ENCODE measurements at regions not wholly inside any gene's neighbourhood (a gene's known extent, or its start where the extent isn't known, plus 50 kb on each side); places are given as distances from the start of the nearest gene placed in this dataset.

- no peaks in the 10 kb centered on the region for H3K9me3 ChIP-seq
- DNase-seq (ENCODE audit: low spot score in 2 of 2): no peak
- H3K4me3 ChIP-seq: no peak overlapping the region
- no peak for TF ChIP-seq CTCF (IDR thresholded peaks at IDR 0.05)
- H3K4me1 ChIP-seq: no peaks in the 10 kb centered on the region
- intact Hi-C loops (cut with DNase I): no loop called here
- no peaks in the 10 kb centered on the region for H3K36me3 ChIP-seq
- no peaks in the 10 kb centered on the region for H3K27me3 ChIP-seq
- no peak overlapping the region for H3K27ac ChIP-seq
Observed at GRCh38 chr2:65700004-65700651, 267.7 kb upstream of the SPRED2 start.

- DNase-seq (ENCODE audit: low spot score in 2 of 2): no peak
- Histone ChIP-seq H3K27me3 (no peaks in the 10 kb centered on the region), H3K4me3 (no peak overlapping the region), H3K27ac (no peak overlapping the region), H3K4me1 (no peaks in the 10 kb centered on the region), H3K36me3 (no peaks in the 10 kb centered on the region), H3K9me3 (no peaks in the 10 kb centered on the region)
- no peak for TF ChIP-seq CTCF (IDR thresholded peaks at IDR 0.05)
- intact Hi-C loops (cut with DNase I): no loop called here
Observed at GRCh38 chr2:65691816-65692215, 259.4 kb upstream of the SPRED2 start.

- no peak overlapping the region for H3K27ac ChIP-seq
- intact Hi-C loops (cut with DNase I): no loop called here
- no peak for DNase-seq (ENCODE audit: low spot score in 2 of 2)
- H3K27me3 ChIP-seq: no peaks in the 10 kb centered on the region
- no peaks in the 10 kb centered on the region for H3K36me3 ChIP-seq
- TF ChIP-seq CTCF (IDR thresholded peaks at IDR 0.05): no peak
- H3K4me3 ChIP-seq: no peak overlapping the region
- H3K9me3 ChIP-seq: no peaks in the 10 kb centered on the region
- no peaks in the 10 kb centered on the region for H3K4me1 ChIP-seq
Observed at GRCh38 chr2:65688141-65688886, 255.9 kb upstream of the SPRED2 start.

- Histone ChIP-seq H3K27me3 (no peaks in the 10 kb centered on the region), H3K4me3 (no peak overlapping the region), H3K27ac (no peak overlapping the region), H3K9me3 (no peaks in the 10 kb centered on the region), H3K36me3 (no peaks in the 10 kb centered on the region), H3K4me1 (no peaks in the 10 kb centered on the region)
- TF ChIP-seq CTCF (IDR thresholded peaks at IDR 0.05): no peak
- intact Hi-C loops (cut with DNase I): no loop called here
- DNase-seq (ENCODE audit: low spot score in 2 of 2): no peak
Observed at GRCh38 chr2:65687614-65688013, 255.2 kb upstream of the SPRED2 start.

GRCh38 chr2:65686928-65687521 is 254.6 kb upstream of the SPRED2 start:
- Histone ChIP-seq H3K36me3 (no peaks in the 10 kb centered on the region), H3K4me1 (no peaks in the 10 kb centered on the region), H3K4me3 (no peak overlapping the region), H3K27ac (no peak overlapping the region), H3K27me3 (no peaks in the 10 kb centered on the region), H3K9me3 (no peaks in the 10 kb centered on the region)
- TF ChIP-seq CTCF (IDR thresholded peaks at IDR 0.05): no peak
- no peak for DNase-seq (ENCODE audit: low spot score in 2 of 2)
- intact Hi-C loops (cut with DNase I): no loop called here

Data from ascending aorta (tissue), 2 donors.